Activated CD4-positive, alpha-beta T cell treated with anti-CD3 and anti-CD28 coated beads, Interleukin-2, amount 10 ng/mL, durations not matched to agents 24 days and 14 days (primary cell): ENCODE measurements at regions not wholly inside any gene's neighbourhood (a gene's known extent, or its start where the extent isn't known, plus 50 kb on each side); places are given as distances from the start of the nearest gene placed in this dataset.

Experiments used
- DNase-seq: peaks from one replicate; pipeline ENCODE4 v3.0.0; 2022
- H3K27ac Mint-ChIP-seq: one replicate; pipeline ENCODE4 v1.8.0; 2022; ENCODE audit warnings: mild to moderate bottlenecking, mixed read lengths
- H3K27me3 Mint-ChIP-seq: one replicate; pipeline ENCODE4 v1.8.0; 2022; ENCODE audit warnings: mixed read lengths
- H3K36me3 Mint-ChIP-seq: one replicate; pipeline ENCODE4 v1.8.0; 2022; ENCODE audit warnings: low read depth, mild to moderate bottlenecking, mixed read lengths
- H3K4me1 Mint-ChIP-seq: one replicate; pipeline ENCODE4 v1.8.0; 2021; ENCODE audit warnings: mixed read lengths
- H3K4me3 Mint-ChIP-seq: one replicate; pipeline ENCODE4 v1.8.0; 2022; ENCODE audit warnings: mild to moderate bottlenecking, moderate library complexity, mixed read lengths
- H3K9me3 Mint-ChIP-seq: one replicate; pipeline ENCODE4 v1.8.0; 2021; ENCODE audit warnings: mixed read lengths
- intact Hi-C: fragments of 100-400 bp; cut with micrococcal nuclease; formaldehyde crosslinking; loops from one replicate; pipeline ENCODE4 v1.15.1; 2023

GRCh38 chr11:80379620-80380278, 938.9 kb upstream of the TENM4 start:
- H3K36me3 Mint-ChIP-seq, result no peaks in the 10 kb centered on the region
- H3K4me3 Mint-ChIP-seq, result no peak overlapping the region
- no peak overlapping the region for H3K27ac Mint-ChIP-seq
- H3K27me3 Mint-ChIP-seq, result no peaks in the 10 kb centered on the region
- no peaks in the 10 kb centered on the region for H3K4me1 Mint-ChIP-seq
- no peak for DNase-seq
- intact Hi-C loops, result no loop called here
- no peaks in the 10 kb centered on the region for H3K9me3 Mint-ChIP-seq

- no peaks in the 10 kb centered on the region for H3K36me3 Mint-ChIP-seq
- no peak for DNase-seq
Measured at GRCh38 chr11:80371931-80372330, 931.1 kb upstream of the TENM4 start.

GRCh38 chr11:80365980-80366379, 925.1 kb upstream of the TENM4 start:
- H3K36me3 Mint-ChIP-seq, result no peaks in the 10 kb centered on the region
- no peak overlapping the region for H3K4me3 Mint-ChIP-seq
- H3K27me3 Mint-ChIP-seq, result no peaks in the 10 kb centered on the region
- H3K9me3 Mint-ChIP-seq, result peaks cover 5% of the 10 kb centered on the region
- no peak overlapping the region for H3K27ac Mint-ChIP-seq
- H3K4me1 Mint-ChIP-seq, result no peaks in the 10 kb centered on the region
- no peak for DNase-seq
- intact Hi-C loops, result no loop called here

More at GRCh38 chr11:80371931-80372330, 931.1 kb upstream of the TENM4 start:
- H3K27me3 Mint-ChIP-seq, result no peaks in the 10 kb centered on the region
- intact Hi-C loops, result no loop called here
- H3K27ac Mint-ChIP-seq, result no peak overlapping the region
- no peaks in the 10 kb centered on the region for H3K4me1 Mint-ChIP-seq
- H3K9me3 Mint-ChIP-seq, result peaks cover 5% of the 10 kb centered on the region
- no peak overlapping the region for H3K4me3 Mint-ChIP-seq

- no peaks in the 10 kb centered on the region for H3K27me3 Mint-ChIP-seq
- intact Hi-C loops, result no loop called here
- H3K36me3 Mint-ChIP-seq, result no peaks in the 10 kb centered on the region
- DNase-seq, result no peak
- H3K27ac Mint-ChIP-seq, result no peak overlapping the region
- H3K4me1 Mint-ChIP-seq, result no peaks in the 10 kb centered on the region
- H3K9me3 Mint-ChIP-seq, result peaks cover 5% of the 10 kb centered on the region
- H3K4me3 Mint-ChIP-seq, result no peak overlapping the region
Measured at GRCh38 chr11:80365076-80365725, 924.4 kb upstream of the TENM4 start.

GRCh38 chr11:80362563-80363340, 921.9 kb upstream of the TENM4 start:
- DNase-seq, result no peak
- intact Hi-C loops, result no loop called here
- Mint-ChIP-seq H3K4me3 (no peak overlapping the region), H3K4me1 (no peaks in the 10 kb centered on the region), H3K36me3 (no peaks in the 10 kb centered on the region), H3K27me3 (no peaks in the 10 kb centered on the region), H3K27ac (no peak overlapping the region), H3K9me3 (no peaks in the 10 kb centered on the region)

GRCh38 chr11:80355251-80355650, 914.4 kb upstream of the TENM4 start:
- H3K9me3 Mint-ChIP-seq, result no peaks in the 10 kb centered on the region
- intact Hi-C loops, result no loop called here
- no peaks in the 10 kb centered on the region for H3K4me1 Mint-ChIP-seq
- H3K27ac Mint-ChIP-seq, result no peak overlapping the region
- no peak overlapping the region for H3K4me3 Mint-ChIP-seq
- DNase-seq, result no peak
- no peaks in the 10 kb centered on the region for H3K36me3 Mint-ChIP-seq
- no peaks in the 10 kb centered on the region for H3K27me3 Mint-ChIP-seq

GRCh38 chr11:80350541-80350940, 909.7 kb upstream of the TENM4 start:
- no peak for DNase-seq
- Mint-ChIP-seq H3K4me3 (no peak overlapping the region), H3K4me1 (no peaks in the 10 kb centered on the region), H3K36me3 (no peaks in the 10 kb centered on the region), H3K27ac (no peak overlapping the region), H3K27me3 (no peaks in the 10 kb centered on the region), H3K9me3 (peaks cover 3% of the 10 kb centered on the region)
- intact Hi-C loops, result no loop called here

- Mint-ChIP-seq H3K27ac (no peak overlapping the region), H3K9me3 (peaks cover 3% of the 10 kb centered on the region), H3K4me1 (no peaks in the 10 kb centered on the region), H3K4me3 (no peak overlapping the region), H3K36me3 (no peaks in the 10 kb centered on the region), H3K27me3 (no peaks in the 10 kb centered on the region)
- DNase-seq, result no peak
- intact Hi-C loops, result no loop called here
Measured at GRCh38 chr11:80349997-80350396, 909.2 kb upstream of the TENM4 start.

- no peaks in the 10 kb centered on the region for H3K4me1 Mint-ChIP-seq
- no peak overlapping the region for H3K27ac Mint-ChIP-seq
- H3K27me3 Mint-ChIP-seq, result no peaks in the 10 kb centered on the region
- H3K4me3 Mint-ChIP-seq, result no peak overlapping the region
- intact Hi-C loops, result no loop called here
- peaks cover 8% of the 10 kb centered on the region for H3K9me3 Mint-ChIP-seq
- no peak for DNase-seq
- H3K36me3 Mint-ChIP-seq, result no peaks in the 10 kb centered on the region
Measured at GRCh38 chr11:80346353-80347059, 905.7 kb upstream of the TENM4 start.

- H3K4me1 Mint-ChIP-seq, result no peaks in the 10 kb centered on the region
- H3K9me3 Mint-ChIP-seq, result peaks cover 5% of the 10 kb centered on the region
- no peaks in the 10 kb centered on the region for H3K27me3 Mint-ChIP-seq
- intact Hi-C loops, result no loop called here
- no peaks in the 10 kb centered on the region for H3K36me3 Mint-ChIP-seq
- no peak overlapping the region for H3K4me3 Mint-ChIP-seq
- no peak for DNase-seq
- H3K27ac Mint-ChIP-seq, result no peak overlapping the region
Measured at GRCh38 chr11:80343436-80343835, 902.6 kb upstream of the TENM4 start.

GRCh38 chr11:80338231-80338630, 897.4 kb upstream of the TENM4 start:
- intact Hi-C loops, result no loop called here
- Mint-ChIP-seq H3K27ac (no peak overlapping the region), H3K27me3 (no peaks in the 10 kb centered on the region), H3K9me3 (peaks cover 3% of the 10 kb centered on the region), H3K4me3 (no peak overlapping the region), H3K36me3 (no peaks in the 10 kb centered on the region), H3K4me1 (no peaks in the 10 kb centered on the region)
- no peak for DNase-seq

- Mint-ChIP-seq H3K9me3 (no peaks in the 10 kb centered on the region), H3K27ac (no peak overlapping the region), H3K36me3 (no peaks in the 10 kb centered on the region), H3K4me3 (no peak overlapping the region), H3K4me1 (no peaks in the 10 kb centered on the region), H3K27me3 (no peaks in the 10 kb centered on the region)
- intact Hi-C loops, result no loop called here
- no peak for DNase-seq
Measured at GRCh38 chr11:80331694-80332093, 890.9 kb upstream of the TENM4 start.

- no peaks in the 10 kb centered on the region for H3K36me3 Mint-ChIP-seq
Measured at GRCh38 chr11:80330264-80330663, 889.4 kb upstream of the TENM4 start.

GRCh38 chr11:80328774-80329173, 887.9 kb upstream of the TENM4 start:
- H3K27ac Mint-ChIP-seq, result no peak overlapping the region

More at GRCh38 chr11:80330264-80330663, 889.4 kb upstream of the TENM4 start:
- intact Hi-C loops, result no loop called here
- Mint-ChIP-seq H3K4me3 (no peak overlapping the region), H3K4me1 (no peaks in the 10 kb centered on the region), H3K27ac (no peak overlapping the region), H3K9me3 (no peaks in the 10 kb centered on the region), H3K27me3 (no peaks in the 10 kb centered on the region)
- DNase-seq, result no peak

More at GRCh38 chr11:80328774-80329173, 887.9 kb upstream of the TENM4 start:
- H3K4me3 Mint-ChIP-seq, result no peak overlapping the region
- H3K4me1 Mint-ChIP-seq, result no peaks in the 10 kb centered on the region
- intact Hi-C loops, result no loop called here
- DNase-seq, result no peak
- no peaks in the 10 kb centered on the region for H3K27me3 Mint-ChIP-seq
- no peaks in the 10 kb centered on the region for H3K9me3 Mint-ChIP-seq
- no peaks in the 10 kb centered on the region for H3K36me3 Mint-ChIP-seq
